GM12878 (cell line): ENCODE measurements at regions not wholly inside any gene's neighbourhood (a gene's known extent, or its start where the extent isn't known, plus 50 kb on each side); places are given as distances from the start of the nearest gene placed in this dataset.

Source experiments
- ATAC-seq: fragments of 200-7000 bp; cut with Tn5 transposase; 3 replicates; pipeline ENCODE4 v1.9.1; 2020; ENCODE audit warnings: mild to moderate bottlenecking, moderate library complexity
- BruUV-seq: library from RNA; stranded (reverse); fragments of 400-500 nt; replicated peaks from 2 replicates; lab custom pipeline; 2021; lab: Mats Ljungman, UMichigan
- CTCF ChIA-PET: fragments of 300-600 bp; sonication (Branson Sonifier 250); formaldehyde crosslinking; extraction: SDS; loops from one replicate; lab custom pipeline; 2021; ENCODE audit warnings: inconsistent platforms; lab: Yijun Ruan, JAX
- POLR2A ChIA-PET: fragments of 350-600 bp; formaldehyde crosslinking; extraction: SDS; loops from one replicate; lab custom pipeline; 2021; ENCODE audit warnings: inconsistent platforms; lab: Charles Lee
- RAD21 ChIA-PET: fragments of 300-600 bp; sonication (Branson Sonifier 250); formaldehyde crosslinking; loops from one replicate; lab custom pipeline; 2023; ENCODE audit warnings: antibody characterized with exemption; ENCODE audit not compliant: unreplicated experiment; lab: Charles Lee
- SMC1A ChIA-PET: fragments of 300-600 bp; sonication (Branson Sonifier 250); formaldehyde crosslinking; loops from one replicate; lab custom pipeline; 2023; ENCODE audit not compliant: unreplicated experiment, uncharacterized antibody; lab: Charles Lee
- DNase-seq: peaks from one replicate; pipeline ENCODE4 v3.0.0-alpha.2; 2011; ENCODE audit warnings: low read depth, low spot score
- FAIRE-seq: peaks from 3 replicates; lab custom pipeline; 2011; peaks lifted over from hg19 to GRCh38; lab: Jason Lieb, UNC
- H2AFZ ChIP-seq: 2 replicates; pipeline ENCODE4 v1.6.0; 2011; ENCODE audit warnings: low read depth, low read length, control low read depth; ENCODE audit not compliant: control insufficient read depth
- H3K27ac ChIP-seq: 2 replicates; pipeline ENCODE4 v1.5.1; 2011; ENCODE audit warnings: control low read depth; ENCODE audit not compliant: control insufficient read depth, insufficient read depth
- H3K27me3 ChIP-seq, 2 experiments: replicated peaks in 1 of 2; 2 replicates each; pipeline versions ENCODE4 v1.6.0 to v1.6.1; 2011; ENCODE audit warnings: low read length in 1 of 2; ENCODE audit not compliant: control insufficient read depth in 2 of 2, insufficient read depth in 2 of 2
- H3K36me3 ChIP-seq, 2 experiments: 2 replicates each; pipeline ENCODE4 v1.5.1; 2011; ENCODE audit warnings: low read length in 1 of 2; ENCODE audit not compliant: control insufficient read depth in 2 of 2, insufficient read depth in 2 of 2
- H3K4me1 ChIP-seq: 2 replicates; pipeline ENCODE4 v1.6.1; 2011; ENCODE audit warnings: mild to moderate bottlenecking, low read length, moderate library complexity, mixed read lengths; ENCODE audit not compliant: control insufficient read depth, insufficient read depth
- H3K4me2 ChIP-seq: 2 replicates; pipeline ENCODE4 v1.6.0; 2011; ENCODE audit warnings: control low read depth; ENCODE audit not compliant: control insufficient read depth, insufficient read depth
- H3K4me3 ChIP-seq: fragments of 200-600 bp; sonication (generic); 2 replicates; pipeline ENCODE4 v1.5.1; 2016
- H3K79me2 ChIP-seq: 2 replicates; pipeline ENCODE4 v1.6.0; 2011; ENCODE audit warnings: low read length; ENCODE audit not compliant: control insufficient read depth, insufficient read depth
- H3K9ac ChIP-seq: 2 replicates; pipeline ENCODE4 v1.8.0; 2011; ENCODE audit warnings: low read length, control low read depth, mixed read lengths; ENCODE audit not compliant: control insufficient read depth, insufficient read depth
- H3K9me3 ChIP-seq: replicated peaks from 3 replicates; pipeline ENCODE4 v1.5.1; 2011; ENCODE audit warnings: mild to moderate bottlenecking, low read length; ENCODE audit not compliant: control insufficient read depth, insufficient read depth
- H4K20me1 ChIP-seq: 2 replicates; pipeline ENCODE4 v1.6.0; 2011; ENCODE audit not compliant: control insufficient read depth, insufficient read depth
- CBX5 ChIP-seq: sonication (generic); IDR thresholded peaks from 2 replicates; pipeline ENCODE4 v1.6.1; 2016; ENCODE audit warnings: low read depth, moderate library complexity, mild to moderate bottlenecking, inconsistent platforms
- CEBPB ChIP-seq, 2 experiments: fragments of 150-350 bp in 1 of 2; IDR thresholded peaks; 2 replicates each; pipeline ENCODE4 v1.6.1; 2012 to 2014; ENCODE audit warnings: low read depth in 2 of 2, low read length in 2 of 2, borderline replicate concordance in 1 of 2, inconsistent platforms in 1 of 2
- EED ChIP-seq: sonication (generic); IDR thresholded peaks from 2 replicates; pipeline ENCODE4 v1.6.1; 2016; ENCODE audit warnings: antibody characterized with exemption, low read depth
- FOS ChIP-seq: IDR thresholded peaks from 3 replicates; pipeline ENCODE4 v1.6.1; 2011; ENCODE audit warnings: borderline replicate concordance; ENCODE audit not compliant: insufficient read length; ENCODE audit errors: extremely low read depth
- HCFC1 ChIP-seq: fragments of 150-350 bp; IDR thresholded peaks from 2 replicates; pipeline ENCODE4 v1.6.1; 2014; ENCODE audit warnings: low read length
- MEF2A ChIP-seq: IDR thresholded peaks from 2 replicates; pipeline ENCODE4 v1.6.1; 2011; ENCODE audit warnings: low read depth, mild to moderate bottlenecking, low read length, moderate library complexity; ENCODE audit not compliant: insufficient read depth
- MXI1 ChIP-seq: fragments of 150-350 bp; IDR thresholded peaks from 2 replicates; pipeline ENCODE4 v1.6.1; 2011; ENCODE audit warnings: low read depth, mild to moderate bottlenecking, inconsistent platforms, low read length, improper control_type of control experiment
- NR2C1 ChIP-seq: fragments of 450-650 bp; IDR thresholded peaks from 2 replicates; pipeline ENCODE4 v1.6.1; 2017; ENCODE audit warnings: antibody characterized with exemption, mild to moderate bottlenecking, moderate library complexity
- SIN3A ChIP-seq: IDR thresholded peaks from 2 replicates; pipeline ENCODE4 v1.6.1; 2012; ENCODE audit warnings: low read depth, low read length, improper control_type of control experiment
- SMC3 ChIP-seq: IDR thresholded peaks from 2 replicates; pipeline ENCODE4 v1.6.1; 2011; ENCODE audit warnings: low read length, improper control_type of control experiment, borderline replicate concordance
- SUZ12 ChIP-seq: fragments of 200-600 bp; sonication (generic); IDR thresholded peaks from one replicate; pipeline ENCODE4 v1.6.1; 2018; ENCODE audit warnings: antibody characterized with exemption, mild to moderate bottlenecking; ENCODE audit not compliant: unreplicated experiment
- TAF1 ChIP-seq: IDR thresholded peaks from 2 replicates; pipeline ENCODE4 v1.6.1; 2011; ENCODE audit warnings: mild to moderate bottlenecking, low read depth, low read length, borderline replicate concordance
- TARDBP ChIP-seq: IDR thresholded peaks from 2 replicates; pipeline ENCODE4 v1.6.1; 2016; ENCODE audit warnings: borderline replicate concordance
- TBL1XR1 ChIP-seq: IDR thresholded peaks from 2 replicates; pipeline ENCODE4 v1.6.1; 2012; ENCODE audit warnings: low read depth, low read length, improper control_type of control experiment
- ZBED1 ChIP-seq: IDR thresholded peaks from 2 replicates; pipeline ENCODE4 v1.6.1; 2016; ENCODE audit warnings: borderline replicate concordance
- ZSCAN29 ChIP-seq: fragments of 450-650 bp; IDR thresholded peaks from 2 replicates; pipeline ENCODE4 v1.6.1; 2017; ENCODE audit warnings: mild to moderate bottlenecking, moderate library complexity
- WGBS: methylation state at CpG from one replicate; pipeline ENCODE4 v1.1.6; 2016; ENCODE audit warnings: low lambda C conversion rate; ENCODE audit not compliant: insufficient replicate concordance, insufficient coverage; ENCODE audit errors: missing lambda C conversion rate; 5-methylcytosine and 5-hydroxymethylcytosine counted together
- in situ Hi-C: fragments of 300-500 bp; cut with MboI; formaldehyde crosslinking; loops from 9 replicates; pipeline ENCODE4 v1.14.3; 2018; ENCODE audit warnings: mixed read lengths
- intact Hi-C: fragments of 100-400 bp; cut with micrococcal nuclease; formaldehyde crosslinking; loops from one replicate; pipeline ENCODE4 v1.14.2; 2022; ENCODE audit not compliant: unreplicated experiment
- TF ChIP-seq, protein P1 (sequence below): IDR thresholded peaks from 2 replicates; pipeline ENCODE4 v1.6.1; 2012; ENCODE audit warnings: low read length, inconsistent platforms
- TF ChIP-seq, protein P2 (sequence below): fragments of 450-650 bp; IDR thresholded peaks from 2 replicates; pipeline ENCODE4 v1.6.1; 2017; ENCODE audit warnings: borderline replicate concordance
- TF ChIP-seq, protein P3 (sequence below): fragments of 450-650 bp; IDR thresholded peaks from 2 replicates; pipeline ENCODE4 v1.6.1; 2017; ENCODE audit warnings: low read depth, mild to moderate bottlenecking, moderate library complexity

- SMC1A ChIA-PET, result no interaction called here
- Histone ChIP-seq H3K9ac (no peak overlapping the region), H3K4me1 (no peaks in the 10 kb centered on the region), H3K79me2 (no peaks in the 10 kb centered on the region), H3K27ac (no peak overlapping the region), H3K9me3 (no peaks in the 10 kb centered on the region; the same call in 1 of the 3 replicates), H3K4me3 (no peak overlapping the region), H4K20me1 (no peaks in the 10 kb centered on the region), H3K27me3 (no peaks in the 10 kb centered on the region), H2AFZ (no peak overlapping the region), H3K36me3 (peaks cover 0 to 3% of the 10 kb centered on the region in 2 experiments; a peak in 1 of 4 replicates), H3K4me2 (no peak overlapping the region)
- in situ Hi-C loops, result no loop called here
- TF ChIP-seq TARDBP, result no peak
- no peak for TF ChIP-seq TBL1XR1
- TF ChIP-seq, protein P1, sequence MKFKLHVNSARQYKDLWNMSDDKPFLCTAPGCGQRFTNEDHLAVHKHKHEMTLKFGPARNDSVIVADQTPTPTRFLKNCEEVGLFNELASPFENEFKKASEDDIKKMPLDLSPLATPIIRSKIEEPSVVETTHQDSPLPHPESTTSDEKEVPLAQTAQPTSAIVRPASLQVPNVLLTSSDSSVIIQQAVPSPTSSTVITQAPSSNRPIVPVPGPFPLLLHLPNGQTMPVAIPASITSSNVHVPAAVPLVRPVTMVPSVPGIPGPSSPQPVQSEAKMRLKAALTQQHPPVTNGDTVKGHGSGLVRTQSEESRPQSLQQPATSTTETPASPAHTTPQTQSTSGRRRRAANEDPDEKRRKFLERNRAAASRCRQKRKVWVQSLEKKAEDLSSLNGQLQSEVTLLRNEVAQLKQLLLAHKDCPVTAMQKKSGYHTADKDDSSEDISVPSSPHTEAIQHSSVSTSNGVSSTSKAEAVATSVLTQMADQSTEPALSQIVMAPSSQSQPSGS, result no peak
- no peak for TF ChIP-seq ZBED1
- TF ChIP-seq ZSCAN29, result no peak
- no peak for TF ChIP-seq FOS
- no peak for TF ChIP-seq MXI1
- no peak for TF ChIP-seq MEF2A
- TF ChIP-seq, protein P2, sequence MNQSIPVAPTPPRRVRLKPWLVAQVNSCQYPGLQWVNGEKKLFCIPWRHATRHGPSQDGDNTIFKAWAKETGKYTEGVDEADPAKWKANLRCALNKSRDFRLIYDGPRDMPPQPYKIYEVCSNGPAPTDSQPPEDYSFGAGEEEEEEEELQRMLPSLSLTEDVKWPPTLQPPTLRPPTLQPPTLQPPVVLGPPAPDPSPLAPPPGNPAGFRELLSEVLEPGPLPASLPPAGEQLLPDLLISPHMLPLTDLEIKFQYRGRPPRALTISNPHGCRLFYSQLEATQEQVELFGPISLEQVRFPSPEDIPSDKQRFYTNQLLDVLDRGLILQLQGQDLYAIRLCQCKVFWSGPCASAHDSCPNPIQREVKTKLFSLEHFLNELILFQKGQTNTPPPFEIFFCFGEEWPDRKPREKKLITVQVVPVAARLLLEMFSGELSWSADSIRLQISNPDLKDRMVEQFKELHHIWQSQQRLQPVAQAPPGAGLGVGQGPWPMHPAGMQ, result no peak
- TF ChIP-seq HCFC1, result no peak
- no peak for TF ChIP-seq TAF1
- TF ChIP-seq, protein P3, sequence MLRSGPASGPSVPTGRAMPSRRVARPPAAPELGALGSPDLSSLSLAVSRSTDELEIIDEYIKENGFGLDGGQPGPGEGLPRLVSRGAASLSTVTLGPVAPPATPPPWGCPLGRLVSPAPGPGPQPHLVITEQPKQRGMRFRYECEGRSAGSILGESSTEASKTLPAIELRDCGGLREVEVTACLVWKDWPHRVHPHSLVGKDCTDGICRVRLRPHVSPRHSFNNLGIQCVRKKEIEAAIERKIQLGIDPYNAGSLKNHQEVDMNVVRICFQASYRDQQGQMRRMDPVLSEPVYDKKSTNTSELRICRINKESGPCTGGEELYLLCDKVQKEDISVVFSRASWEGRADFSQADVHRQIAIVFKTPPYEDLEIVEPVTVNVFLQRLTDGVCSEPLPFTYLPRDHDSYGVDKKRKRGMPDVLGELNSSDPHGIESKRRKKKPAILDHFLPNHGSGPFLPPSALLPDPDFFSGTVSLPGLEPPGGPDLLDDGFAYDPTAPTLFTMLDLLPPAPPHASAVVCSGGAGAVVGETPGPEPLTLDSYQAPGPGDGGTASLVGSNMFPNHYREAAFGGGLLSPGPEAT, result no peak
- TF ChIP-seq CEBPB (IDR thresholded peaks at IDR 0.05; ENCODE audit: borderline replicate concordance in 1 of 2, low read depth in 2 of 2, low read length in 2 of 2), result no peak
- no peak for TF ChIP-seq EED
- no peak for TF ChIP-seq CBX5
- TF ChIP-seq SIN3A, result no peak
- TF ChIP-seq SUZ12, result no peak
- TF ChIP-seq SMC3, result no peak
- TF ChIP-seq NR2C1, result no peak
- POLR2A ChIA-PET, result no interaction called here
- CTCF ChIA-PET, result no interaction called here
- 96% methylated on average over 28 of the region's 28 CpGs for WGBS
- no TSS peak for BruUV-seq
- intact Hi-C loops, result loop anchor here (5.0 kb wide), 1 partner anchor 287 kb away; no protein-coding TSS in a partner anchor
- no peak for DNase-seq
- no peak for ATAC-seq
- RAD21 ChIA-PET, result no interaction called here
- no peak for FAIRE-seq
Measured at GRCh38 chr20:52084727-52085126, 106.9 kb downstream of the ZFP64 start.
